Hematopoietic multipotent progenitor cell treated with erythropoietin and hydrocortisone succinate and interleukin-3 and kit ligand, for 4 days (in vitro differentiated cells): ENCODE measurements at regions not wholly inside any gene's neighbourhood (a gene's known extent, or its start where the extent isn't known, plus 50 kb on each side); places are given as distances from the start of the nearest gene placed in this dataset.
"Not testable (repeated sequence)": the region's sequence is repeated elsewhere in the genome, so short reads cannot be mapped to it uniquely, and the experiment has no call there.

Experiments used
- DNase-seq: peaks from one replicate; pipeline ENCODE4 v3.0.0-alpha.2; 2015

GRCh38 chr18:46229641-46230040 is 125.5 kb downstream of the HAUS1 start:
- not testable (repeated sequence) for DNase-seq

DNA sequence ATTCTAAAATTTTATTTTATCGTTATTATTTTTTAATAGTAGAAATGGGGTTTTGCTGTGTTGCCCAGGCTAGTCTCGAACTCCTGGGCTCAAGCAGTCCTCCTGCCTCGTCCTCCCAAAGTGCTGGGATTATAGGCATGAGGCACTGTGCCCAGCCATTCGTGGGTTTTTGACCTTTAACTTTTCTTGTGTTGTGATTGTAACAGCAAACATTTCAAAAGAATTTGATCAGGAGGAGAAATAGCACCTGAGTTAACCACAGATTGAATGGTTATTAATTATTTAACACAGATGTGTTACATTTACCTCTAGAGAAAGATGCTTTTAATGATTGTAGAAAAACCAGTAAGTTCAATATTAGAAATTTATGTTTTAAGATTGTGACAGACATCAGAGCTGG is 132.0 kb downstream of the HAUS1 start:
- DNase-seq: no peak

- DNase-seq: no peak
Measured at GRCh38 chr18:46237891-46238290, 133.7 kb downstream of the HAUS1 start.

DNA sequence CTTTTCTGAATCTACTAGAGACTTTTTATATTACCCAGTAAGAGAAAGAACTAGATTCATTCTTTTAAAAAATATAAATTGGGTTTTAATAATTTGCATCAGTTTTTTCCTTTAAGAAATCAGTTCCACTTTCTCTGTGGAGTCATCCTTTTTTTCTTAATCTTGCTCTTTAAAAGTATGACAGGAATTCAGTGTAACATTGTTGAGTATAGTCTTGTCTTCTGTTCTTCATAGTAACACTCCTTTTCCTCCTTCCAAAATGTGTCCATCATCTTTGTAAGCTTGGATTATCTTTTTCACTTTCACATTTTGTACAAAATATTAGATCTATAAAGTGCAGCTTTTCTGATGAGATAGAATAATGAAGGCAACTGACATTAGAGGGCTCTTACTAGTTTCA is 135.4 kb downstream of the HAUS1 start:
- no peak for DNase-seq

GRCh38 chr18:46239998-46240397 is 135.8 kb downstream of the HAUS1 start:
- DNase-seq: no peak

GRCh38 chr18:46241393-46241792 is 137.2 kb downstream of the HAUS1 start:
- DNase-seq: not testable (repeated sequence)

- DNase-seq: no peak
Measured at GRCh38 chr18:46242183-46242582, 138.0 kb downstream of the HAUS1 start.

DNA sequence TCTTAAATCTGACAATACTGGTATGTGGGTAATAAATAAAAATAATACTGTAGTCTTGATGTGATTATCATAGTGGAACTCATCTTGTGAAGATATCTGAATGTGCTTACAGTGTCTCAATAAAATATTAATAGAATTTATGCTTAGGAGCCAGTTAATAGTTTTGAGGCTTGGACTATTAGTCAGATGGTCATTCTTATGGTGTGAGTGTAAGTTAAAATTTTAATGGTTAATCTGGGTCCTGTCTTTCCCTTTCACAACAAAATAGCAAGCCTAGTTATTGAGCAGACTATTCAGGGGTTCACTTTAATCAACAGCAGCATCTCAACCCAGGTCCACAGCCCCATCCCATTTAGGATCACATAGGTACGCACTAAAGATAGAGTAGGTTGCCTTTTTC is 138.9 kb downstream of the HAUS1 start:
- no peak for DNase-seq

DNA sequence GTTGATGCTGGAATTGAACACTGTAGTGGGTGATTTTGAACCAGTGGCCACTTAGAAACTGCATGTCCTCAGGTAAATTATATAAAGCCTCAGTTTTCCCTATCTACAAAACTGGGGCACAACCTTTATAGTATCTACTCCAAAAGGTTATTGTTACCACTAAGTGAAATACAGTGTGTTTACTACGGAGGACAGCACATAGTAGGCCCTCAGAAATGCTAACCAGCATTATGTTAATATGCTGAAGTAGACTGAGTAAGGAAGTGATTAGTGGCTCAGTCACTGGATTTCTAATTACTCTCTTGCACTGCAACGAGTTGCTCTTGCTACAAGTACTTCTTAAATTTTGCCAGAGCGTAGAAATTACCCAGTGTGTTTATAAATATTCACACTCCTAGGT is 139.5 kb downstream of the HAUS1 start:
- DNase-seq: no peak

- no peak for DNase-seq
Measured at GRCh38 chr18:46246101-46246500, 141.9 kb downstream of the HAUS1 start.

DNA sequence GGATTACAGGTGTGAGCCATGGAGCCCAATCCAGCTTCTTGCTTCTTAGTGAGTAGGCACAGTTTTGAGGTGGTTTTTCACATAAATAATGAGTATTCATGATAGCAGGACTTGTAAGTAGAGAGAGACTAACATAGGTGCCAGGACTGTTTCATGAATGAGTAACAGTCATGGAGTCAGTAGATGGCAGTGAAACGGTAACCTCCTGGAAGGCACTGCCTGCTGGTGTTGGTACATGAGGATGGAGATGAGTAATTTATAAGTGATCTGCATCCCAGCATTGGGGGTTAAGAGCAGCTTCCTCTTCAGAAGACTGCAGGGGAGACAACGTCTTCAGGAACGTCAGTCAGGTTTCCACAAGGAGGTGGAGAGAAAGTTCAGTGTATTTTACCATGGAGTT is 143.8 kb downstream of the HAUS1 start:
- no peak for DNase-seq

DNA sequence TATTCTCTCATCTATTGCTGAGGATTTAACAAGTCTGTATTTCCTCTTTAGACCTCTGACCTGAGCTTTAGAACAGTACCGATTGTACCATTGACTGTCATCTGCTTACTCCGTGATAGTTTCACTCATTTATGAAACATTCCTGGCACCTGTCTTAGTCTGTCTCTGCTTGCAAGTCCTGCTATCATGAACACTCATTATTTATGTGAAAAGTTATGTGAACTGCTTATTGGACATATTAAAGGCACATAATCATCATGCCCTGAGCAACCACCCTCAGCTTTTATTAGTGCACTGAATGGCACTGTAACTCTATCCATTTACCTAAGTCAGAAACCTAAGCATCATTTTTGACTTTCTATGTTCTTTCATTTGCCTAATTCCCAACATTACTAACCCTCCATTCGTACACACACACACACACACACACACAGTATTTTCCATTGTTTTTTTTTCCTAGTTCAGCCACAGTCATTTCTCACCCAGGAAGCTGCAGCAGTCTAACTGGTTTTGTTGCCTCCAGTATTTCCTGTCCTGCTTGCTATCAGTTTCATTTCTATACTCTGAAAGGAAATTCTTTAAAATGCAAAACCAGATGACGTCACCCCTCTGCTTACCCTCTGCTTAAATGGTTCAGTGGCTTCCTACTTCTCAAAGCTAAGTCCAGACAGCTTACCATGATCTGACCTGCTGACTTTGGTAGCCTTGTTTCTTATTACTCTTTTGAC is 146.1 kb downstream of the HAUS1 start:
- peak; percentile 86 for DNase-seq

DNA sequence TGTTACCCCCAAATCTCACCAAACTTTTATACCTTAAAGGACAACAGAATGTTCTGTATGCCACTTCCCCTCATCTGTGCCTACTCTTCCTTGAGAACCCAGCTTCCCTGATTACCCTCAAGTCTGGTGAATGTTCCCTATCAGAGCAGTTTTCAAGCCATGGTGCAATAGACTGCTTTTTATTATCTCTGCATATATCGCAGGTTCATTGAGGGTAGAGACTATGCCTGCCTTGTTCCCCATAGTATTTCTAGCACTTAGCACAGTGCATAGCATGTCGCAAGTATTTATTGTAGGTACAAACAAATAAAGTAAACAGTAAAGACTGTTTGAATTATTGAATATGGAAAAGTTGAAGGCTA is 146.6 kb downstream of the HAUS1 start:
- peak; percentile 49 for DNase-seq

DNA sequence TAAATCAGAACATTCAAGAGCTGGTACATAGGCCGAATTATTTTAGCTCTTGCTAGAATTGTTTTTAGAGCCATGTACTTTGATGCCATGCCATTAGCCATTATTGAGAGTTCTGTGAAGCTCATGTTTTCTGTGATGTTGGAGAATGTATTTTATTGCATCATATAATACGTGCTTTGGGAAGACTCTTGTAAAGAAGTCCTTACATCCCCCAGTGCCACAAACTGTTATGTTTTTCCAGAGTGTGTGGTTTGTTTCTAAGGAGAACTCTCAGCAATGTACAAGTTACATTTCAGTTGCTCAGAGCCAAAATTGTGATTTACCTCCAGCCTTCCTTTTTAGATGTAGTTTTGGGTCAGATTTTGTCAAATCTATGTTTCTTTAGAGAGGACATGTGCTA is 148.6 kb downstream of the HAUS1 start:
- no peak for DNase-seq

GRCh38 chr18:46253498-46253897 is 149.3 kb downstream of the HAUS1 start:
- DNase-seq: no peak

DNA sequence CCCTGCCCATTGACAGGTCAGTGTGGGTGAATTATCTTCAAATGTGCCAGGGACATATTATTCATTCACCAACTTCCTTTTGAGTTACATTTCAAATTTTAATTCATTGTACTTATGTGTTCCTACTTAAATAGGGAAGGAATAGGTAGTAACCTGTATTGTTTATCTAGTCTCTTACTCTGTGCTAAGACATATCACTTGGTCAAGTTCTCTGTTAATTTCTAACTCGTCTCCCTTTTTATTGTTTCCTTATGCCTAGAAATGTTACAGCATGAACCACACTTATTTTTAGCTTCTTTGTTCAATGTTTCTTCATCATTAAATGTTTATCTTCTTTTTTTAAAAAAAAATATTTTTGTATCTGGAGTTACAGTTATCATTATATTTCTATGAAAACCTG is 151.9 kb downstream of the HAUS1 start:
- DNase-seq: no peak

DNA sequence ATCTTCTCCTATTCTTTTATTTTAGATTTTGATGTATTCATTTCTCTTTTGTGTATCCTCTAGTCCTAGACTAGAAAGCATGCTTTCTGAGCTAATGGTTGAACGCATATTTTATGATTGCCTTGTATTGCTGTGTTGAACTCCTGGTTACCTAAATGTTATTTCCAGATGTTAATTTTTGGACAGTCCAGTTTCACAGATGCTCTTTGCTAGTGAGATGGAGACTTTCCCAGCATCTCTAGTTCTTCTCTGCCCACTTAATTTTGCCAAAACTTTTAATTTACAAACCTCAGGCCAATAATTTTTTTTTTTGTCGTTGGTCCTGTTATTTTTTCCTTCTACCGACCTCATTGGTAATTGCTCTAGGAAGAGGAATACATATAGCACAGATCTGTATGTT is 153.2 kb downstream of the HAUS1 start:
- no peak for DNase-seq

DNA sequence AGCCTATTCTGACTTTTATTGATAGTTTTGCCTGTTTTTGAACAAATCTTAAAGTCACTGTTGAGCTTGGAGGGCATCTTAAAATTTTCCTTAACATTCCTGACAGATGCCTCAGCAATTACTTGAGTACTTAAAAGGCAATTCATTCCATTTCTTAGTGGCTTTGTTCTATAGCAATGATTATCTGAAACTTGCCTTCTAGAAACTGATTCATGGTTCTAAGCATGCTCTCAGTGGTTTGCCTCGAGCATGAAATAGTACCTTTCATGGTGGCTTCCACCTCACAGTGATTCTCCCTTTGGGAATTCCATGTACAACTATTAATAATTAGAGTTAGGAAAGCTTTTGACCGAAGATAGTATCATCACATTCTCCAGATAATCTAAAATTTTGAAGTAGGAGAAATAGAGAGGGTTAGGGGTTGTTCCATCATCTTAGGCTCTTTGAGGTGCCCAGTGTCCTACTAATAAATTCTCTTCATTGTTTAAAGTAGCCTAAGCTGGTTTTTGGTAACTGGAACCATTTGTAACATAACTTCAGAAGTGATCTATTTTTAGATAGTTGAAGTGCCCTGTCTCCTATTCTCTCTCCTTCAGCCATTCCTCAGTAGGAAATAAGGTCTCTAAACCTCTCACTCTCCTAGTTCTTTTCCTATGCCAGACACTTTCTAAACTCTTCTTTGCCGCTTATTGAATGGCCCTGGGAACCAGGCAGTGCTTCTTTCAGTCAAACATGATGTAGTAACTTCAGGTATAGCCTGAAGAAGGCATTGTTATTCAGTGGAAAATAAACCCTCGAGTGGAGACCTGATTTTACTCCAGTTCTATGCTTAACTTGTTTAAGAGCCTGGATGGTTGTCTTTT is 156.1 kb downstream of the HAUS1 start:
- DNase-seq: no peak

GRCh38 chr18:46260879-46261143 is 156.6 kb downstream of the HAUS1 start:
- no peak for DNase-seq

DNA sequence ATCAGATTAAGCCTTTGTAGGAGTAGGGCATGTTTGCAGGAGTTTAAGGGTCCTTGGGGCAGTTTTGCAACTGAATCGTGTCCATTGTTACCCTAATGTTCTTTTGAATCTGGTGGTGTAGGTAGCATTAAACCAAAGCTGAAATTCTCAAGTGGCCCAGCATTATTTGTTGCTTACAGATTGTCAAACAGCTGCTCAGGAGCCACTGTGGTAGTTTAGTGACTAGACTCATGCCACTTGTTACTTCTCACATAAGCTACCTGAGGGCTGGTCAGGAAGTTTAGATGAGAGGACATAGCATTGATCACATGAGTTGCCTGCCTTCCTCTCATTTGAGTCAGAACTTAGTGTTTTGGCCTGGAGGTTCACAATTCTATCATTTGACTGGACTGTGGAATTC is 157.6 kb downstream of the HAUS1 start:
- DNase-seq: no peak

GRCh38 chr18:46262856-46263255 is 158.7 kb downstream of the HAUS1 start:
- DNase-seq: no peak

- peak; percentile 25 for DNase-seq
Measured at GRCh38 chr18:46264255-46264654, 160.1 kb downstream of the HAUS1 start.

DNA sequence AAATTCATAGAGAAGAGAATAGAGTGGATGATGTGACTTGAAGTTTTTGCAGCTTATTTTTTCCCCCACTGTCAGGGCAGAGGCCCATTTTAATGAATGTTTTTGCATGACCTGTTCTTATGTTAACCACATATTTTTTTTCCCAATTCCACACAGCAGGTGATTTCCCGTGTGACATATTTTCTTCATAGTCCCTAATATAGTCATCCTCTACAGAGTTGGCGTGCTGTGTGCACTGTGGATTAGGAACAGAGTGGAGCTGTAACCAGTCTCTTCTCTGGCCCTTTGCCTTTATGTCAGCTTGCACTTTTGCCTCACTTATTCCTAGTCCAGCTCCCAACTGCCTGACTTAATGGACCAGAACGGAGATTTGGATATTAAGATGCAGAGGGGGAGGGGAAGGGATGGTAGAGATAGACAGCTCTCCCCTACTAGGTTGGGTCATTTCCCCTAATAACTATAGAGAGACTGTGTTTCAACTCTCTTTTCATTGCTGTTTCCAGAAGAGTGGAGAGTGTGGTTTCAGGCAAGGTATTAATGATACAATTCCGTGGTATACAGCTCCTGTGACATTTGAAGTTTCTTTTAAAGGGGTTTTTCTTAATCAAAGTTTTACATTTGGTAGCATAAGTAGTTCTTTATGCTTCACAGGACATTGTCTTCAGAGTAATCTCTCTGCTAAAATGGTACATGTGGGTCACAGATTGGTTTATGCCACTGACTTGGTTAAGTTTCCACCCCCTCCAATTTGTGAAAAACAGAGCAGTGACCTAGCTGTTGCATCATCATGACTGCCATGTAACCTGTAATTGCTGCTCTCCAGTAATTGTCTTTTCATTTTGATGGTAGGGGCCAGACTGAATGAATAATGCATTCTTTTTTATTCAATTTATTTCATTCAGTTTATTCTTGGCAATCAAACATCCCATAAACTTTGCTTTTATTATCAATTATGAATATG is 161.3 kb downstream of the HAUS1 start:
- DNase-seq: no peak

GRCh38 chr18:46266473-46266872 is 162.3 kb downstream of the HAUS1 start:
- DNase-seq: no peak
